ENCODE measurements at regions not wholly inside any gene's neighbourhood (a gene's known extent, or its start where the extent isn't known, plus 50 kb on each side); places are given as distances from the start of the nearest gene placed in this dataset.

DNA sequence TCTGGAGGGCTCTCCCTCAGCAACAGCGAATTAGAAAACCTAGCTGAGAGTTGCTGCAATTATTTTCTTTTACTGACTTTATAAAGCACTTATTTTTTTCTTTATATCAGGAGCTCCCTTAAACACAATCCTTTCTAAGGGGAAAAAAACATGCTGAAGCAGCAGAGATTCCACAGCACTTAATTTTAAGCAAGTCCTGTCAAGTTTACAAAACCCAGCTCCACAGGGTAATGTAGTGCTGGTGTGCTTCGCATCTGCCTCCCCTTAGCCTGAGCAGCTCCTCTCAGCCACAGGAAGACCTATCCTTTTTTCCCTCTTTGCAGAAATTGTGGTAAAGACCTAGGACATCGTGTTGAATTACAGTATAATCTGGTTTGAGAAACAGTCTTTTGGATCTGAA, 208.1 kb upstream of the SYNDIG1 start:
- Mint-ChIP-seq H3K9me3 (no peaks in the 10 kb centered on the region), H3K27ac (no peak overlapping the region), H3K4me1 (no peaks in the 10 kb centered on the region), H3K27me3 (ENCODE audit: low read depth in 2 of 2) (peaks cover 10 to 35% of the 10 kb centered on the region in 2 donors), H3K4me3 (no peak overlapping the region), H3K36me3 (no peaks in the 10 kb centered on the region)
- TF ChIP-seq, protein P1, sequence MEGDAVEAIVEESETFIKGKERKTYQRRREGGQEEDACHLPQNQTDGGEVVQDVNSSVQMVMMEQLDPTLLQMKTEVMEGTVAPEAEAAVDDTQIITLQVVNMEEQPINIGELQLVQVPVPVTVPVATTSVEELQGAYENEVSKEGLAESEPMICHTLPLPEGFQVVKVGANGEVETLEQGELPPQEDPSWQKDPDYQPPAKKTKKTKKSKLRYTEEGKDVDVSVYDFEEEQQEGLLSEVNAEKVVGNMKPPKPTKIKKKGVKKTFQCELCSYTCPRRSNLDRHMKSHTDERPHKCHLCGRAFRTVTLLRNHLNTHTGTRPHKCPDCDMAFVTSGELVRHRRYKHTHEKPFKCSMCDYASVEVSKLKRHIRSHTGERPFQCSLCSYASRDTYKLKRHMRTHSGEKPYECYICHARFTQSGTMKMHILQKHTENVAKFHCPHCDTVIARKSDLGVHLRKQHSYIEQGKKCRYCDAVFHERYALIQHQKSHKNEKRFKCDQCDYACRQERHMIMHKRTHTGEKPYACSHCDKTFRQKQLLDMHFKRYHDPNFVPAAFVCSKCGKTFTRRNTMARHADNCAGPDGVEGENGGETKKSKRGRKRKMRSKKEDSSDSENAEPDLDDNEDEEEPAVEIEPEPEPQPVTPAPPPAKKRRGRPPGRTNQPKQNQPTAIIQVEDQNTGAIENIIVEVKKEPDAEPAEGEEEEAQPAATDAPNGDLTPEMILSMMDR (IDR thresholded peaks at IDR 0.05) = no peak
- no peaks in the 10 kb centered on the region for H3K4me1 ChIP-seq (ENCODE audit: control insufficient read depth, insufficient read depth, low read length)
- DNase-seq = no peak
- H3K27ac ChIP-seq (ENCODE audit: low read length) = no peak overlapping the region
- intact Hi-C loops (cut with micrococcal nuclease) = loop anchor here (10.0 kb wide), 1 partner anchor 63 kb away; no protein-coding TSS in a partner anchor
- H3K36me3 ChIP-seq (ENCODE audit: control insufficient read depth, insufficient read depth, low read length) = no peaks in the 10 kb centered on the region
- no peaks in the 10 kb centered on the region for H3K9me3 ChIP-seq (ENCODE audit: control insufficient read depth, insufficient read depth, low read length)
- no peak for ATAC-seq
- 85% methylated on average over 3 of the region's 3 CpGs for WGBS (ENCODE audit: insufficient coverage)
- H3K27me3 ChIP-seq (ENCODE audit: control insufficient read depth, insufficient read depth, low read length) = no peaks in the 10 kb centered on the region
- H3K4me3 ChIP-seq (ENCODE audit: low read length) = no peak overlapping the region

DNA sequence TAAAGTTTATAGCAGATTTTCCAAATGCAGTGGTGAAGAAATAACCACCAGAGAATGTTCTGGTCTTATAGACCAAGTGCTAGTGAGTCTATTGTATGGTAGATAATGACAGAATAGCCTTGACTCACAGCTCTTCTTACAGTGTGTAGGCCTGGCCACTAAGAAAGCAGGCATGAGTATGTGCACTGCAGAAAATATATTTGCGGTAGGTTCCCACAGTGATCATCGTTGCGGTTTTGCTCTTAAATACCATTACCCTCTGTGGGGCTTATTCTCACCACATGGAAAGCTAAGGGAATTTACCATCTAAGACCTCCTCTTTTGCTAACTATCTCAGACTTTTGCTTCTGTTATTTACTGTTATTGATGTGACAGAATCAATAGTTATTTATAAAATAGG, 212.3 kb upstream of the SYNDIG1 start:
- no peak overlapping the region for H3K27ac ChIP-seq (ENCODE audit: low read length)
- intact Hi-C loops (cut with micrococcal nuclease) = no loop called here

DNA sequence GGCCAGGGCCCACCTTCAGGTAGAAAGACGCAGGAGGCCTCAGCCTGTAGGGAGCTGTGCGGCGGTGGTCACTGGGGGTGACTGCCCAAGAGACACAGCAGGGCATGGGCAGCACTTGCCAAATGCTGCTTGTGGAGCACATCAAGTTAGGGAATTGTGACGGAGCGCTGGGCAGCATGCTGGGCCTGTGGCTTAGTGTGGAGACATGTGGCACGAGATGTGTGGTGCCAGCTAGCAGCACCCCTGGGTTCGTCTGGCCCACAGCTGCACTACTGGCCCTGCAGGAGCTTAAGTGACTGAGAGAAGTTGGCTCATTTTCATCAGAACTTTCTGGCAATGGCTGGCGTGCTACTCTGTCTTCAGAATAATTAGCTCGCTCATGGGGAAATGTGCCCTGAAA, 213.1 kb upstream of the SYNDIG1 start:
- intact Hi-C loops (cut with micrococcal nuclease) = no loop called here
- no peak overlapping the region for H3K4me3 ChIP-seq (ENCODE audit: low read length)
- Mint-ChIP-seq H3K9me3 (no peaks in the 10 kb centered on the region), H3K4me3 (no peak overlapping the region), H3K27ac (no peak overlapping the region), H3K27me3 (ENCODE audit: low read depth in 2 of 2) (peaks cover 4 to 12% of the 10 kb centered on the region in 2 donors), H3K36me3 (no peaks in the 10 kb centered on the region), H3K4me1 (no peaks in the 10 kb centered on the region)
- H3K36me3 ChIP-seq (ENCODE audit: control insufficient read depth, insufficient read depth, low read length) = no peaks in the 10 kb centered on the region
- H3K27me3 ChIP-seq (ENCODE audit: control insufficient read depth, insufficient read depth, low read length) = no peaks in the 10 kb centered on the region
- DNase-seq (no peak), ATAC-seq (no peak)
- no peak overlapping the region for H3K27ac ChIP-seq (ENCODE audit: low read length)
- TF ChIP-seq, protein P1 (IDR thresholded peaks at IDR 0.05) = no peak
- H3K9me3 ChIP-seq (ENCODE audit: control insufficient read depth, insufficient read depth, low read length) = no peaks in the 10 kb centered on the region
- H3K4me1 ChIP-seq (ENCODE audit: control insufficient read depth, insufficient read depth, low read length) = no peaks in the 10 kb centered on the region
- WGBS (ENCODE audit: insufficient coverage) = 91% methylated on average over 9 of the region's 9 CpGs

More for the DNA sequence above, 212.3 kb upstream of the SYNDIG1 start:
- no peaks in the 10 kb centered on the region for H3K27me3 ChIP-seq (ENCODE audit: control insufficient read depth, insufficient read depth, low read length)
- Mint-ChIP-seq H3K4me1 (no peaks in the 10 kb centered on the region), H3K36me3 (no peaks in the 10 kb centered on the region), H3K27ac (no peak overlapping the region), H3K4me3 (no peak overlapping the region), H3K9me3 (no peaks in the 10 kb centered on the region), H3K27me3 (ENCODE audit: low read depth in 2 of 2) (peaks cover 1 to 5% of the 10 kb centered on the region in 2 donors)
- no peaks in the 10 kb centered on the region for H3K4me1 ChIP-seq (ENCODE audit: control insufficient read depth, insufficient read depth, low read length)
- WGBS (ENCODE audit: insufficient coverage) = 100% methylated on average over 3 of the region's 3 CpGs
- ATAC-seq (no peak), DNase-seq (no peak)
- no peak overlapping the region for H3K4me3 ChIP-seq (ENCODE audit: low read length)
- TF ChIP-seq, protein P1 (IDR thresholded peaks at IDR 0.05) = no peak
- no peaks in the 10 kb centered on the region for H3K36me3 ChIP-seq (ENCODE audit: control insufficient read depth, insufficient read depth, low read length)
- H3K9me3 ChIP-seq (ENCODE audit: control insufficient read depth, insufficient read depth, low read length) = no peaks in the 10 kb centered on the region

DNA sequence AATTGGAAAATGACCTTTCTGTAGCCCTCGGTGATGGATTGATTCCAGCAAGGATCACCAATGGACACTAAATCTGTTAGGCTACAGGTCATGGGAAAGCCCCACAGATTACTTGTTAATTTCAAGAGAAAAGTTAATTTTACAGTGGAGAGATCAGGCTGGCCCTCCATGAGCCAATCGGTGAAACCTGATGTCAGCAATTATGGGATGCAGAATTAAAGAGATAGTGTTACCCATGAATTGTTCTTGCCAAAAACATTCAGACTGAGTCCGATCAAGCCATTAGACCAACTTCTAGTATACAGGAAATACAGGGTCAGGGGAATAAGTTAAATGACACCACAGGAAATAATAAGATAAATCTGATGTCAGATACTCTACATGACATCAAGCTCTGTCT, 214.9 kb upstream of the SYNDIG1 start:
- ATAC-seq = no peak
- WGBS (ENCODE audit: insufficient coverage) = 90% methylated on average over 2 of the region's 3 CpGs
- DNase-seq = no peak
- H3K27me3 ChIP-seq (ENCODE audit: control insufficient read depth, insufficient read depth, low read length) = no peaks in the 10 kb centered on the region
- no peak overlapping the region for H3K4me3 Mint-ChIP-seq
- no peak overlapping the region for H3K27ac Mint-ChIP-seq
- no peaks in the 10 kb centered on the region for H3K4me1 ChIP-seq (ENCODE audit: control insufficient read depth, insufficient read depth, low read length)
- no peaks in the 10 kb centered on the region for H3K36me3 ChIP-seq (ENCODE audit: control insufficient read depth, insufficient read depth, low read length)
- H3K9me3 ChIP-seq (ENCODE audit: control insufficient read depth, insufficient read depth, low read length) = no peaks in the 10 kb centered on the region
- H3K27ac ChIP-seq (ENCODE audit: low read length) = no peak overlapping the region
- intact Hi-C loops (cut with micrococcal nuclease) = no loop called here
- H3K36me3 Mint-ChIP-seq = no peaks in the 10 kb centered on the region
- H3K4me3 ChIP-seq (ENCODE audit: low read length) = no peak overlapping the region
- H3K4me1 Mint-ChIP-seq = no peaks in the 10 kb centered on the region
- peaks cover 8 to 16% of the 10 kb centered on the region in 2 donors for H3K27me3 Mint-ChIP-seq (ENCODE audit: low read depth in 2 of 2)
- no peaks in the 10 kb centered on the region for H3K9me3 Mint-ChIP-seq
- TF ChIP-seq, protein P1 (IDR thresholded peaks at IDR 0.05) = no peak
